ENCODE measurements at regions not wholly inside any gene's neighbourhood (a gene's known extent, or its start where the extent isn't known, plus 50 kb on each side); places are given as distances from the start of the nearest gene placed in this dataset.

DNA sequence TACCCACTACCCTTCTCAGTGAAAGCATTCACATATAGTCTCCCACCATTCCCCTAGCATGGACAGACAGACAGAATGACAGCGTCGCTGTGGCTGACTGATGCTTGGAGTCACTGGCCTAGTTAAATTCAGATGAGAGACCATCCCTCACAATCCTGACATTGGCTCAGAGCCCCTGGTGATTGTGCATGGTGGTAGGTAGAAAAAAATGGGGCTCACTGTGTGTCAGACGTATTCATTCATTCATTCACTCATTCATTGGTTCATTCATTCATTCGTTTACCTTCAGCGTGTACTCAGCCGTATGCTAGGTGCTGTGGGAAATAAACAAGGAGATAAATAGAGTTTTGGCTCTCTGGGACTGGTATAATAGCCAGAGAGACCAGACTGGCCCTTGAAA, 73.6 kb upstream of the CALM2 start:
- TF ChIP-seq, protein P1, sequence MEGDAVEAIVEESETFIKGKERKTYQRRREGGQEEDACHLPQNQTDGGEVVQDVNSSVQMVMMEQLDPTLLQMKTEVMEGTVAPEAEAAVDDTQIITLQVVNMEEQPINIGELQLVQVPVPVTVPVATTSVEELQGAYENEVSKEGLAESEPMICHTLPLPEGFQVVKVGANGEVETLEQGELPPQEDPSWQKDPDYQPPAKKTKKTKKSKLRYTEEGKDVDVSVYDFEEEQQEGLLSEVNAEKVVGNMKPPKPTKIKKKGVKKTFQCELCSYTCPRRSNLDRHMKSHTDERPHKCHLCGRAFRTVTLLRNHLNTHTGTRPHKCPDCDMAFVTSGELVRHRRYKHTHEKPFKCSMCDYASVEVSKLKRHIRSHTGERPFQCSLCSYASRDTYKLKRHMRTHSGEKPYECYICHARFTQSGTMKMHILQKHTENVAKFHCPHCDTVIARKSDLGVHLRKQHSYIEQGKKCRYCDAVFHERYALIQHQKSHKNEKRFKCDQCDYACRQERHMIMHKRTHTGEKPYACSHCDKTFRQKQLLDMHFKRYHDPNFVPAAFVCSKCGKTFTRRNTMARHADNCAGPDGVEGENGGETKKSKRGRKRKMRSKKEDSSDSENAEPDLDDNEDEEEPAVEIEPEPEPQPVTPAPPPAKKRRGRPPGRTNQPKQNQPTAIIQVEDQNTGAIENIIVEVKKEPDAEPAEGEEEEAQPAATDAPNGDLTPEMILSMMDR (conservative IDR thresholded peaks at IDR 0.05; ENCODE audit: low read depth, low read length), result no peak
- no peak for TF ChIP-seq MAZ (IDR thresholded peaks at IDR 0.05; ENCODE audit: borderline replicate concordance, low read depth, low read length)

Measured in IMR-90 (cell line).